HG03432 (cell line): ENCODE measurements at regions not wholly inside any gene's neighbourhood (a gene's known extent, or its start where the extent isn't known, plus 50 kb on each side); places are given as distances from the start of the nearest gene placed in this dataset.
"Not testable (repeated sequence)": the region's sequence is repeated elsewhere in the genome, so short reads cannot be mapped to it uniquely, and the experiment has no call there.

ENCODE experiments used
- ATAC-seq: cut with Tn5 transposase; IDR thresholded peaks from one replicate; pipeline ENCODE4 v1.9.1; 2021; ENCODE audit warnings: mild to moderate bottlenecking, moderate library complexity; ENCODE audit not compliant: unreplicated experiment

- ATAC-seq, result no peak
Observed at GRCh38 chr3:194189243-194189791, 53.4 kb downstream of the HES1 start.

- ATAC-seq, result not testable (repeated sequence)
Observed at GRCh38 chr3:194191850-194192249, 55.9 kb downstream of the HES1 start.

- ATAC-seq, result peak; percentile 67
Observed at GRCh38 chr3:194194051-194194756, 58.3 kb downstream of the HES1 start.

GRCh38 chr3:194194757-194195085, 58.8 kb downstream of the HES1 start:
- no peak for ATAC-seq

GRCh38 chr3:194195611-194196010, 59.7 kb downstream of the HES1 start:
- ATAC-seq, result no peak

- no peak for ATAC-seq
Observed at GRCh38 chr3:194196876-194197275, 60.9 kb downstream of the HES1 start.

GRCh38 chr3:194197396-194197960, 61.5 kb downstream of the HES1 start:
- ATAC-seq, result no peak

- ATAC-seq, result no peak
Observed at GRCh38 chr3:194197981-194198695, 62.2 kb downstream of the HES1 start.

GRCh38 chr3:194198938-194199337, 63.0 kb downstream of the HES1 start:
- ATAC-seq, result peak; percentile 47

GRCh38 chr3:194200422-194201081, 64.6 kb downstream of the HES1 start:
- no peak for ATAC-seq

- ATAC-seq, result no peak
Observed at GRCh38 chr3:194201953-194202666, 66.2 kb downstream of the HES1 start.

- ATAC-seq, result peak; percentile 47
Observed at GRCh38 chr3:194203482-194204041, 67.6 kb downstream of the HES1 start.

GRCh38 chr3:194204042-194204987, 68.4 kb downstream of the HES1 start:
- peak; percentile 45 for ATAC-seq

- ATAC-seq, result no peak
Observed at GRCh38 chr3:194205675-194206133, 69.8 kb downstream of the HES1 start.

- ATAC-seq, result no peak
Observed at GRCh38 chr3:194206320-194206719, 70.4 kb downstream of the HES1 start.

GRCh38 chr3:194208709-194209108, 72.8 kb downstream of the HES1 start:
- ATAC-seq, result no peak

GRCh38 chr3:194212161-194212844, 76.4 kb downstream of the HES1 start:
- no peak for ATAC-seq

GRCh38 chr3:194212845-194213331, 76.9 kb downstream of the HES1 start:
- ATAC-seq, result no peak
